ENCODE measurements at regions not wholly inside any gene's neighbourhood (a gene's known extent, or its start where the extent isn't known, plus 50 kb on each side); places are given as distances from the start of the nearest gene placed in this dataset.

GRCh38 chrX:129188231-129188630 is 335.1 kb downstream of the SMARCA1 start:
- no peak overlapping the region for H3K4me3 ChIP-seq (replicated peaks; ENCODE audit: low read depth, low read length)
- no peak for DNase-seq (ENCODE audit: low read depth)
- no peak for TF ChIP-seq CTCF (IDR thresholded peaks at IDR 0.05; ENCODE audit: low read length, missing control alignments)

- TF ChIP-seq CTCF (IDR thresholded peaks at IDR 0.05; ENCODE audit: low read length, missing control alignments): no peak
- DNase-seq (ENCODE audit: low read depth): no peak
- H3K4me3 ChIP-seq (replicated peaks; ENCODE audit: low read depth, low read length): no peak overlapping the region
Observed at GRCh38 chrX:129176710-129177109, 346.6 kb downstream of the SMARCA1 start.

GRCh38 chrX:129161108-129161507 is 362.2 kb downstream of the SMARCA1 start:
- H3K4me3 ChIP-seq (replicated peaks; ENCODE audit: low read depth, low read length): no peak overlapping the region
- TF ChIP-seq CTCF (IDR thresholded peaks at IDR 0.05; ENCODE audit: low read length, missing control alignments): no peak
- DNase-seq (ENCODE audit: low read depth): no peak

GRCh38 chrX:129158505-129158904 is 364.8 kb downstream of the SMARCA1 start:
- TF ChIP-seq CTCF (IDR thresholded peaks at IDR 0.05; ENCODE audit: low read length, missing control alignments): no peak
- H3K4me3 ChIP-seq (replicated peaks; ENCODE audit: low read depth, low read length): no peak overlapping the region
- no peak for DNase-seq (ENCODE audit: low read depth)

- no peak for DNase-seq (ENCODE audit: low read depth)
- no peak overlapping the region for H3K4me3 ChIP-seq (replicated peaks; ENCODE audit: low read depth, low read length)
- TF ChIP-seq CTCF (IDR thresholded peaks at IDR 0.05; ENCODE audit: low read length, missing control alignments): no peak
Observed at GRCh38 chrX:129145840-129146272, 377.4 kb downstream of the SMARCA1 start.

GRCh38 chrX:129145385-129145784 is 377.9 kb downstream of the SMARCA1 start:
- H3K4me3 ChIP-seq (replicated peaks; ENCODE audit: low read depth, low read length): no peak overlapping the region
- no peak for TF ChIP-seq CTCF (IDR thresholded peaks at IDR 0.05; ENCODE audit: low read length, missing control alignments)
- no peak for DNase-seq (ENCODE audit: low read depth)

GRCh38 chrX:129144172-129145038 is 378.9 kb downstream of the SMARCA1 start:
- H3K4me3 ChIP-seq (replicated peaks; ENCODE audit: low read depth, low read length): no peak overlapping the region
- peak; percentile 2 for DNase-seq (ENCODE audit: low read depth)
- no peak for TF ChIP-seq CTCF (IDR thresholded peaks at IDR 0.05; ENCODE audit: low read length, missing control alignments)
